ENCODE measurements at regions not wholly inside any gene's neighbourhood (a gene's known extent, or its start where the extent isn't known, plus 50 kb on each side); places are given as distances from the start of the nearest gene placed in this dataset.

GRCh38 chr4:164441109-164441508, 312.8 kb upstream of the SMIM31 start:
- TF ChIP-seq ZFX (IDR thresholded peaks at IDR 0.05; ENCODE audit: borderline replicate concordance) (no peak), CTCF (IDR thresholded peaks at IDR 0.05) (no peak)
- no peak overlapping the region for H3K27ac ChIP-seq

GRCh38 chr4:164442180-164442579, 311.8 kb upstream of the SMIM31 start:
- no peak for TF ChIP-seq CTCF (IDR thresholded peaks at IDR 0.05)
- TF ChIP-seq ZFX (IDR thresholded peaks at IDR 0.05; ENCODE audit: borderline replicate concordance): no peak
- no peak overlapping the region for H3K27ac ChIP-seq

GRCh38 chr4:164446516-164446915, 307.4 kb upstream of the SMIM31 start:
- no peak overlapping the region for H3K27ac ChIP-seq
- no peak for TF ChIP-seq ZFX (IDR thresholded peaks at IDR 0.05; ENCODE audit: borderline replicate concordance)
- no peak for TF ChIP-seq CTCF (IDR thresholded peaks at IDR 0.05)

GRCh38 chr4:164461901-164462300, 292.0 kb upstream of the SMIM31 start:
- H3K27ac ChIP-seq: no peak overlapping the region
- TF ChIP-seq CTCF (IDR thresholded peaks at IDR 0.05): no peak
- TF ChIP-seq ZFX (IDR thresholded peaks at IDR 0.05; ENCODE audit: borderline replicate concordance): no peak

GRCh38 chr4:164462471-164462870, 291.5 kb upstream of the SMIM31 start:
- H3K27ac ChIP-seq: no peak overlapping the region
- TF ChIP-seq ZFX (IDR thresholded peaks at IDR 0.05; ENCODE audit: borderline replicate concordance): no peak
- TF ChIP-seq CTCF (IDR thresholded peaks at IDR 0.05): no peak

GRCh38 chr4:164464313-164464712, 289.6 kb upstream of the SMIM31 start:
- TF ChIP-seq ZFX (IDR thresholded peaks at IDR 0.05; ENCODE audit: borderline replicate concordance) (no peak), CTCF (IDR thresholded peaks at IDR 0.05) (no peak)
- H3K27ac ChIP-seq: no peak overlapping the region

GRCh38 chr4:164467493-164467892, 286.4 kb upstream of the SMIM31 start:
- no peak for TF ChIP-seq ZFX (IDR thresholded peaks at IDR 0.05; ENCODE audit: borderline replicate concordance)
- TF ChIP-seq CTCF (IDR thresholded peaks at IDR 0.05): no peak

More at GRCh38 chr4:164467493-164467892, 286.4 kb upstream of the SMIM31 start:
- no peak overlapping the region for H3K27ac ChIP-seq

All from 22Rv1 (cell line).